ENCODE measurements at regions not wholly inside any gene's neighbourhood (a gene's known extent, or its start where the extent isn't known, plus 50 kb on each side); places are given as distances from the start of the nearest gene placed in this dataset.

GRCh38 chr5:3252235-3252634 is 343.4 kb upstream of the IRX1 start (continued):
- TF ChIP-seq KDM4B (IDR thresholded peaks at IDR 0.05; ENCODE audit: borderline replicate concordance in 2 of 2, low read depth in 1 of 2) = no peak
- TF ChIP-seq KAT8 (IDR thresholded peaks at IDR 0.05; ENCODE audit: low read depth) = no peak
- TF ChIP-seq ZC3H11A (IDR thresholded peaks at IDR 0.05; ENCODE audit: low read depth, low read length) = no peak
- no peak for TF ChIP-seq MTF1 (CRISPR knock-in tag; IDR thresholded peaks at IDR 0.05; ENCODE audit: borderline replicate concordance)
- TF ChIP-seq RBBP5 (IDR thresholded peaks at IDR 0.05; ENCODE audit: borderline replicate concordance, insufficient read depth, low read length, poor library complexity, severe bottlenecking) = no peak
- TF ChIP-seq MEF2A (IDR thresholded peaks at IDR 0.05; ENCODE audit: control insufficient read depth, low read depth, low read length) = no peak
- TF ChIP-seq SREBF1 (IDR thresholded peaks at IDR 0.05; ENCODE audit: borderline replicate concordance, low read depth, low read length) = no peak
- TF ChIP-seq CXXC5 (CRISPR knock-in tag; IDR thresholded peaks at IDR 0.05) = no peak
- no peak for TF ChIP-seq NFIC (IDR thresholded peaks at IDR 0.05)
- no peak for TF ChIP-seq NR2C1 (IDR thresholded peaks at IDR 0.05)
- TF ChIP-seq NR2C1 (tag; IDR thresholded peaks at IDR 0.05) = no peak

- Histone ChIP-seq H3K36me3 (ENCODE audit: control insufficient read depth, insufficient read depth, low read length) (no peaks in the 10 kb centered on the region), H3K9me3 (replicated peaks; ENCODE audit: control insufficient read depth, insufficient read depth, low read depth, low read length) (no peaks in the 10 kb centered on the region), H2AFZ (ENCODE audit: low read depth, low read length) (no peak overlapping the region), H3K4me2 (ENCODE audit: insufficient read depth, low read length) (no peak overlapping the region), H3K9ac (ENCODE audit: insufficient read depth in 1 of 2, low read depth in 2 of 2, low read length in 2 of 2) (no peak overlapping the region), H3K4me1 (replicated peaks in 1 of 2; ENCODE audit: control insufficient read depth in 2 of 2, insufficient read depth in 2 of 2, low read length in 2 of 2) (no peaks in the 10 kb centered on the region), H3K9me1 (ENCODE audit: control insufficient read depth, insufficient read depth, low read length) (no peaks in the 10 kb centered on the region), H4K20me1 (replicated peaks; ENCODE audit: control insufficient read depth, insufficient read depth, low read length) (no peaks in the 10 kb centered on the region), H3K27ac (ENCODE audit: extremely low read depth, low read depth, low read length) (no peak overlapping the region), H3K27me3 (ENCODE audit: control insufficient read depth in 2 of 2, insufficient read depth in 2 of 2, low read length in 2 of 2) (no peaks in the 10 kb centered on the region), H3K4me3 (no peak overlapping the region), H3K79me2 (ENCODE audit: control insufficient read depth, insufficient read depth, low read length) (no peaks in the 10 kb centered on the region)
- DNase-seq (ENCODE audit: extremely low read depth in 1 of 4, low spot score in 3 of 4) (no peak), ATAC-seq (no peak), FAIRE-seq (no peak)
- in situ Hi-C loops (cut with MboI) (no loop called here), intact Hi-C loops (cut with micrococcal nuclease) (no loop called here)
- BruUV-seq (replicated peaks) = no TSS peak
- ChIA-PET POLR2A (no interaction called here), CTCF (ENCODE audit: low intra/inter-chr PET ratio) (no interaction called here)
- 0% methylated on average over 4 of the region's 5 CpGs for WGBS (ENCODE audit: insufficient coverage, low coverage, missing lambda C conversion rate)
- TF ChIP-seq PKNOX1 (IDR thresholded peaks at IDR 0.05) (no peak), E2F1 (CRISPR knock-in tag; IDR thresholded peaks at IDR 0.05) (no peak), HNRNPUL1 (IDR thresholded peaks at IDR 0.05; ENCODE audit: low read length) (no peak), NFIC (IDR thresholded peaks at IDR 0.05) (no peak), CHD1 (IDR thresholded peaks at IDR 0.05; ENCODE audit: low read length) (no peak), NR2C2 (CRISPR knock-in tag; IDR thresholded peaks at IDR 0.05) (no peak), NR2C2 (tag; IDR thresholded peaks at IDR 0.05) (no peak), PML (IDR thresholded peaks at IDR 0.05; ENCODE audit: low read length) (no peak), KHSRP (IDR thresholded peaks at IDR 0.05) (no peak), FOXK1 (CRISPR knock-in tag; IDR thresholded peaks at IDR 0.05; ENCODE audit: borderline replicate concordance) (no peak), RB1 (IDR thresholded peaks at IDR 0.05; ENCODE audit: low read depth) (no peak)
- TF ChIP-seq, protein P1, sequence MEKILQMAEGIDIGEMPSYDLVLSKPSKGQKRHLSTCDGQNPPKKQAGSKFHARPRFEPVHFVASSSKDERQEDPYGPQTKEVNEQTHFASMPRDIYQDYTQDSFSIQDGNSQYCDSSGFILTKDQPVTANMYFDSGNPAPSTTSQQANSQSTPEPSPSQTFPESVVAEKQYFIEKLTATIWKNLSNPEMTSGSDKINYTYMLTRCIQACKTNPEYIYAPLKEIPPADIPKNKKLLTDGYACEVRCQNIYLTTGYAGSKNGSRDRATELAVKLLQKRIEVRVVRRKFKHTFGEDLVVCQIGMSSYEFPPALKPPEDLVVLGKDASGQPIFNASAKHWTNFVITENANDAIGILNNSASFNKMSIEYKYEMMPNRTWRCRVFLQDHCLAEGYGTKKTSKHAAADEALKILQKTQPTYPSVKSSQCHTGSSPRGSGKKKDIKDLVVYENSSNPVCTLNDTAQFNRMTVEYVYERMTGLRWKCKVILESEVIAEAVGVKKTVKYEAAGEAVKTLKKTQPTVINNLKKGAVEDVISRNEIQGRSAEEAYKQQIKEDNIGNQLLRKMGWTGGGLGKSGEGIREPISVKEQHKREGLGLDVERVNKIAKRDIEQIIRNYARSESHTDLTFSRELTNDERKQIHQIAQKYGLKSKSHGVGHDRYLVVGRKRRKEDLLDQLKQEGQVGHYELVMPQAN (IDR thresholded peaks at IDR 0.05; ENCODE audit: borderline replicate concordance) = no peak
Measured at GRCh38 chr5:3251784-3252183, 343.8 kb upstream of the IRX1 start.
